ENCODE measurements at regions not wholly inside any gene's neighbourhood (a gene's known extent, or its start where the extent isn't known, plus 50 kb on each side); places are given as distances from the start of the nearest gene placed in this dataset.

- TF ChIP-seq CTCF (IDR thresholded peaks at IDR 0.05; ENCODE audit: low read depth, low read length): no peak
- no peak overlapping the region for H3K4me3 ChIP-seq (replicated peaks in 1 of 2; ENCODE audit: low read depth in 2 of 2, low read length in 2 of 2)
- no peak for DNase-seq (ENCODE audit: low read depth in 2 of 2)
These were observed 1158.6 kb downstream of the CDH12 start for GRCh38 chr5:21694567-21694966.

GRCh38 chr5:21693591-21693990 is 1159.6 kb downstream of the CDH12 start:
- no peak overlapping the region for H3K4me3 ChIP-seq (replicated peaks in 1 of 2; ENCODE audit: low read depth in 2 of 2, low read length in 2 of 2)
- TF ChIP-seq CTCF (IDR thresholded peaks at IDR 0.05; ENCODE audit: low read depth, low read length): no peak
- DNase-seq (ENCODE audit: low read depth in 2 of 2): no peak

GRCh38 chr5:21689587-21689986 is 1163.6 kb downstream of the CDH12 start:
- no peak for DNase-seq (ENCODE audit: low read depth in 2 of 2)
- TF ChIP-seq CTCF (IDR thresholded peaks at IDR 0.05; ENCODE audit: low read depth, low read length): no peak
- H3K4me3 ChIP-seq (replicated peaks in 1 of 2; ENCODE audit: low read depth in 2 of 2, low read length in 2 of 2): no peak overlapping the region

- no peak for TF ChIP-seq CTCF (IDR thresholded peaks at IDR 0.05; ENCODE audit: low read depth, low read length)
- H3K4me3 ChIP-seq (replicated peaks in 1 of 2; ENCODE audit: low read depth in 2 of 2, low read length in 2 of 2): no peak overlapping the region
- DNase-seq (ENCODE audit: low read depth in 2 of 2): peak in 1 of 2 donors; percentile 45
These were observed 1164.5 kb downstream of the CDH12 start for GRCh38 chr5:21688655-21689054.

GRCh38 chr5:21687621-21688020 is 1165.5 kb downstream of the CDH12 start:
- H3K4me3 ChIP-seq (replicated peaks in 1 of 2; ENCODE audit: low read depth in 2 of 2, low read length in 2 of 2): no peak overlapping the region
- DNase-seq (ENCODE audit: low read depth in 2 of 2): no peak
- TF ChIP-seq CTCF (IDR thresholded peaks at IDR 0.05; ENCODE audit: low read depth, low read length): no peak

- no peak overlapping the region for H3K4me3 ChIP-seq (replicated peaks in 1 of 2; ENCODE audit: low read depth in 2 of 2, low read length in 2 of 2)
- no peak for TF ChIP-seq CTCF (IDR thresholded peaks at IDR 0.05; ENCODE audit: low read depth, low read length)
- DNase-seq (ENCODE audit: low read depth in 2 of 2): no peak
These were observed 1166.4 kb downstream of the CDH12 start for GRCh38 chr5:21686706-21687105.

- DNase-seq (ENCODE audit: low read depth in 2 of 2): peak; percentile 11 to 74
- H3K4me3 ChIP-seq (replicated peaks in 1 of 2; ENCODE audit: low read depth in 2 of 2, low read length in 2 of 2): no peak overlapping the region
- no peak for TF ChIP-seq CTCF (IDR thresholded peaks at IDR 0.05; ENCODE audit: low read depth, low read length)
These were observed 1167.6 kb downstream of the CDH12 start for GRCh38 chr5:21685522-21685921.
